A549 (cell line): ENCODE measurements at regions not wholly inside any gene's neighbourhood (a gene's known extent, or its start where the extent isn't known, plus 50 kb on each side); places are given as distances from the start of the nearest gene placed in this dataset.

Source experiments
- ATAC-seq, 2 experiments: fragments of 200-7000 bp in 1 of 2; fragments of >200 bp in 1 of 2; cut with Nextera tagmentation in 1 of 2; cut with Tn5 transposase in 1 of 2; 3 replicates each; pipeline versions ENCODE4 v1.8.0 to v1.9.1; 2018 to 2020; ENCODE audit warnings: mild to moderate bottlenecking in 1 of 2, moderate library complexity in 1 of 2
- CTCF ChIA-PET: fragments of 300-600 bp; sonication (Branson Sonifier 250); formaldehyde crosslinking; extraction: SDS; loops from one replicate; lab custom pipeline; 2021; ENCODE audit warnings: antibody characterized with exemption, inconsistent platforms; lab: Yijun Ruan, JAX
- POLR2A ChIA-PET: fragments of 350-600 bp; formaldehyde crosslinking; extraction: SDS; loops from one replicate; lab custom pipeline; 2021; ENCODE audit warnings: antibody characterized with exemption, inconsistent platforms; lab: Yijun Ruan, JAX
- DNase-seq, 2 experiments: peaks; one replicate each; pipeline versions ENCODE4 v3.0.0 to v3.0.0-alpha.2; 2011 to 2016; ENCODE audit warnings: low read depth in 1 of 2, low spot score in 1 of 2
- FAIRE-seq: peaks from 2 replicates; lab custom pipeline; 2011; peaks lifted over from hg19 to GRCh38; lab: Jason Lieb, UNC
- H3K27ac ChIP-seq, 2 experiments: fragments of >200 bp; sonication (Bioruptor Twin); formaldehyde crosslinking; 3 replicates each; pipeline ENCODE4 v1.5.1; 2016 to 2017
- H3K4me1 ChIP-seq: fragments of >200 bp; sonication (Bioruptor Twin); formaldehyde crosslinking; 3 replicates; pipeline ENCODE4 v1.6.1; 2016
- H3K4me2 ChIP-seq: fragments of >200 bp; sonication (Bioruptor Twin); formaldehyde crosslinking; 3 replicates; pipeline ENCODE4 v1.6.1; 2016
- H3K4me3 ChIP-seq: fragments of >200 bp; sonication (Bioruptor Twin); formaldehyde crosslinking; 3 replicates; pipeline ENCODE4 v1.5.1; 2016
- H3K9me3 ChIP-seq: fragments of >200 bp; sonication (Bioruptor Twin); formaldehyde crosslinking; 3 replicates; pipeline ENCODE4 v1.6.1; 2016
- CBX8 ChIP-seq: fragments of 200-600 bp; sonication (generic); IDR thresholded peaks from 2 replicates; pipeline ENCODE4 v1.6.1; 2016
- EHF ChIP-seq: fragments of 250-450 bp; sonication (Bioruptor Pico); IDR thresholded peaks from 2 replicates; pipeline ENCODE4 v1.5.0; 2020; ENCODE audit warnings: mild to moderate bottlenecking
- ESRRA ChIP-seq: fragments of 150-350 bp; IDR thresholded peaks from 2 replicates; pipeline ENCODE4 v1.6.1; 2014; ENCODE audit warnings: mild to moderate bottlenecking, low read length, borderline replicate concordance
- FOSB ChIP-seq: fragments of 250-450 bp; sonication (Bioruptor Pico); IDR thresholded peaks from 2 replicates; pipeline ENCODE4 v1.5.0; 2020; ENCODE audit warnings: mild to moderate bottlenecking, moderate library complexity
- FOSL2 ChIP-seq, 2 experiments: fragments of 450-650 bp in 1 of 2; fragments of >200 bp in 1 of 2; sonication (Bioruptor Twin) in 1 of 2; formaldehyde crosslinking; IDR thresholded peaks; 2 replicates each; pipeline versions ENCODE4 v1.5.0 to v1.6.1; 2016 to 2020; ENCODE audit warnings: mild to moderate bottlenecking in 1 of 2, moderate library complexity in 1 of 2
- HOXB13 ChIP-seq: fragments of 250-450 bp; sonication (Bioruptor Pico); IDR thresholded peaks from 2 replicates; pipeline ENCODE4 v1.5.0; 2020; ENCODE audit warnings: low read depth, mild to moderate bottlenecking, moderate library complexity
- JUNB ChIP-seq: fragments of >200 bp; sonication (Bioruptor Twin); formaldehyde crosslinking; IDR thresholded peaks from 2 replicates; pipeline ENCODE4 v1.6.1; 2016
- MAFK ChIP-seq: fragments of 450-650 bp; IDR thresholded peaks from 2 replicates; pipeline ENCODE4 v1.6.1; 2014; ENCODE audit not compliant: partially characterized antibody
- MYC ChIP-seq: IDR thresholded peaks from 2 replicates; pipeline ENCODE4 v1.6.1; 2012; ENCODE audit warnings: mild to moderate bottlenecking, inconsistent platforms, low read length, improper control_type of control experiment, borderline replicate concordance
- NR3C1 ChIP-seq: fragments of >200 bp; sonication (Bioruptor Twin); formaldehyde crosslinking; IDR thresholded peaks from 3 replicates; pipeline ENCODE4 v1.6.1; 2017
- POLR2A ChIP-seq: IDR thresholded peaks from 2 replicates; pipeline ENCODE4 v1.6.1; 2012; ENCODE audit warnings: mild to moderate bottlenecking, low read length
- RARB ChIP-seq: fragments of 250-450 bp; sonication (Bioruptor Pico); IDR thresholded peaks from 2 replicates; pipeline ENCODE4 v1.8.0; 2021; ENCODE audit warnings: mild to moderate bottlenecking, moderate library complexity
- RCOR1 ChIP-seq: fragments of 150-350 bp; IDR thresholded peaks from 2 replicates; pipeline ENCODE4 v1.6.1; 2014; ENCODE audit warnings: antibody characterized with exemption, low read length, low read depth
- REST ChIP-seq: fragments of 200-600 bp; sonication (generic); IDR thresholded peaks from 2 replicates; pipeline ENCODE4 v1.6.1; 2016; ENCODE audit warnings: antibody characterized with exemption, mild to moderate bottlenecking, moderate library complexity
- TP53 ChIP-seq: fragments of 250-450 bp; sonication (Bioruptor Pico); IDR thresholded peaks from 2 replicates; pipeline ENCODE4 v1.5.0; 2021; ENCODE audit warnings: mild to moderate bottlenecking, moderate library complexity
- ZC3H11A ChIP-seq: fragments of 450-650 bp; IDR thresholded peaks from 2 replicates; pipeline ENCODE4 v1.6.1; 2014; ENCODE audit warnings: antibody characterized with exemption, mild to moderate bottlenecking
- ZFP36 ChIP-seq: fragments of 450-650 bp; IDR thresholded peaks from 2 replicates; pipeline ENCODE4 v1.6.1; 2014; ENCODE audit warnings: borderline replicate concordance; ENCODE audit not compliant: partially characterized antibody
- ZNF302 ChIP-seq: fragments of 250-450 bp; sonication (Bioruptor Pico); IDR thresholded peaks from 2 replicates; pipeline ENCODE4 v1.9.0; 2021; ENCODE audit warnings: inconsistent platforms, mild to moderate bottlenecking, moderate library complexity
- WGBS: methylation state at CpG from one replicate; pipeline ENCODE4 v1.1.6; 2017; ENCODE audit errors: missing lambda C conversion rate; 5-methylcytosine and 5-hydroxymethylcytosine counted together
- TF ChIP-seq, protein P1 (sequence below): fragments of >200 bp; sonication (Bioruptor Twin); formaldehyde crosslinking; IDR thresholded peaks from 3 replicates; pipeline ENCODE4 v1.6.1; 2016
- TF ChIP-seq, protein P2 (sequence below): fragments of 250-450 bp; sonication (Bioruptor Pico); IDR thresholded peaks from 2 replicates; pipeline ENCODE4 v1.5.0; 2021; ENCODE audit warnings: mild to moderate bottlenecking, moderate library complexity, borderline replicate concordance
- TF ChIP-seq, protein P3 (sequence below): fragments of 450-650 bp; IDR thresholded peaks from 2 replicates; pipeline ENCODE4 v1.6.1; 2014; ENCODE audit warnings: antibody characterized with exemption
- TF ChIP-seq, protein P4 (sequence below): IDR thresholded peaks from 2 replicates; pipeline ENCODE4 v1.6.1; 2012; ENCODE audit warnings: low read depth, borderline replicate concordance
- TF ChIP-seq, protein P5 (sequence below): IDR thresholded peaks from 2 replicates; pipeline ENCODE4 v1.6.1; 2012
- TF ChIP-seq, protein P6 (sequence below): fragments of 250-450 bp; sonication (Bioruptor Pico); IDR thresholded peaks from 2 replicates; pipeline ENCODE4 v1.5.0; 2020; ENCODE audit warnings: low read depth, mild to moderate bottlenecking, moderate library complexity

GRCh38 chr18:40930211-40930882 lies 1024.7 kb upstream of the PIK3C3 start:
- H3K4me1 ChIP-seq: no peaks in the 10 kb centered on the region
- ATAC-seq (no peak), FAIRE-seq (no peak), DNase-seq (no peak)
- H3K27ac ChIP-seq: no peak overlapping the region
- ChIA-PET POLR2A (no interaction called here), CTCF (no interaction called here)
- no peak for TF ChIP-seq RCOR1
- no peaks in the 10 kb centered on the region for H3K9me3 ChIP-seq
- H3K4me2 ChIP-seq: no peak overlapping the region
- H3K4me3 ChIP-seq: no peak overlapping the region
- 20% methylated on average over 5 of the region's 5 CpGs for WGBS

- TF ChIP-seq RARB (CRISPR knock-in tag) (no peak), POLR2A (no peak), FOSB (CRISPR knock-in tag) (no peak), NR3C1 (no peak), JUNB (no peak), HOXB13 (no peak), FOSL2 (IDR thresholded peaks at IDR 0.05) (no peak), FOSL2 (CRISPR knock-in tag; IDR thresholded peaks at IDR 0.05) (no peak), CBX8 (no peak), ESRRA (no peak), EHF (CRISPR knock-in tag) (no peak)
- TF ChIP-seq, protein P1, sequence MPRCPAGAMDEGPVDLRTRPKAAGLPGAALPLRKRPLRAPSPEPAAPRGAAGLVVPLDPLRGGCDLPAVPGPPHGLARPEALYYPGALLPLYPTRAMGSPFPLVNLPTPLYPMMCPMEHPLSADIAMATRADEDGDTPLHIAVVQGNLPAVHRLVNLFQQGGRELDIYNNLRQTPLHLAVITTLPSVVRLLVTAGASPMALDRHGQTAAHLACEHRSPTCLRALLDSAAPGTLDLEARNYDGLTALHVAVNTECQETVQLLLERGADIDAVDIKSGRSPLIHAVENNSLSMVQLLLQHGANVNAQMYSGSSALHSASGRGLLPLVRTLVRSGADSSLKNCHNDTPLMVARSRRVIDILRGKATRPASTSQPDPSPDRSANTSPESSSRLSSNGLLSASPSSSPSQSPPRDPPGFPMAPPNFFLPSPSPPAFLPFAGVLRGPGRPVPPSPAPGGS: no peak
- TF ChIP-seq, protein P2, sequence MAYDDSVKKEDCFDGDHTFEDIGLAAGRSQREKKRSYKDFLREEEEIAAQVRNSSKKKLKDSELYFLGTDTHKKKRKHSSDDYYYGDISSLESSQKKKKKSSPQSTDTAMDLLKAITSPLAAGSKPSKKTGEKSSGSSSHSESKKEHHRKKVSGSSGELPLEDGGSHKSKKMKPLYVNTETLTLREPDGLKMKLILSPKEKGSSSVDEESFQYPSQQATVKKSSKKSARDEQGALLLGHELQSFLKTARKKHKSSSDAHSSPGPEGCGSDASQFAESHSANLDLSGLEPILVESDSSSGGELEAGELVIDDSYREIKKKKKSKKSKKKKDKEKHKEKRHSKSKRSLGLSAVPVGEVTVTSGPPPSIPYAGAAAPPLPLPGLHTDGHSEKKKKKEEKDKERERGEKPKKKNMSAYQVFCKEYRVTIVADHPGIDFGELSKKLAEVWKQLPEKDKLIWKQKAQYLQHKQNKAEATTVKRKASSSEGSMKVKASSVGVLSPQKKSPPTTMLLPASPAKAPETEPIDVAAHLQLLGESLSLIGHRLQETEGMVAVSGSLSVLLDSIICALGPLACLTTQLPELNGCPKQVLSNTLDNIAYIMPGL: no peak
- TF ChIP-seq, protein P3, sequence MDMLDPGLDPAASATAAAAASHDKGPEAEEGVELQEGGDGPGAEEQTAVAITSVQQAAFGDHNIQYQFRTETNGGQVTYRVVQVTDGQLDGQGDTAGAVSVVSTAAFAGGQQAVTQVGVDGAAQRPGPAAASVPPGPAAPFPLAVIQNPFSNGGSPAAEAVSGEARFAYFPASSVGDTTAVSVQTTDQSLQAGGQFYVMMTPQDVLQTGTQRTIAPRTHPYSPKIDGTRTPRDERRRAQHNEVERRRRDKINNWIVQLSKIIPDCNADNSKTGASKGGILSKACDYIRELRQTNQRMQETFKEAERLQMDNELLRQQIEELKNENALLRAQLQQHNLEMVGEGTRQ: no peak
- TF ChIP-seq, protein P4, sequence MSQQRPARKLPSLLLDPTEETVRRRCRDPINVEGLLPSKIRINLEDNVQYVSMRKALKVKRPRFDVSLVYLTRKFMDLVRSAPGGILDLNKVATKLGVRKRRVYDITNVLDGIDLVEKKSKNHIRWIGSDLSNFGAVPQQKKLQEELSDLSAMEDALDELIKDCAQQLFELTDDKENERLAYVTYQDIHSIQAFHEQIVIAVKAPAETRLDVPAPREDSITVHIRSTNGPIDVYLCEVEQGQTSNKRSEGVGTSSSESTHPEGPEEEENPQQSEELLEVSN: no peak
- TF ChIP-seq, all 56 proteins: peak for 0
- 39% methylated on average over 7 of the region's 7 CpGs for WGBS
- Histone ChIP-seq H3K4me1 (no peaks in the 10 kb centered on the region), H3K9me3 (no peaks in the 10 kb centered on the region), H3K27ac (no peak overlapping the region), H3K4me2 (no peak overlapping the region), H3K4me3 (no peak overlapping the region)
- POLR2A ChIA-PET: no interaction called here
- FAIRE-seq (no peak), DNase-seq (no peak), ATAC-seq (no peak)
- CTCF ChIA-PET: no interaction called here
These were observed 1025.6 kb upstream of the PIK3C3 start for GRCh38 chr18:40929399-40929798.

DNA sequence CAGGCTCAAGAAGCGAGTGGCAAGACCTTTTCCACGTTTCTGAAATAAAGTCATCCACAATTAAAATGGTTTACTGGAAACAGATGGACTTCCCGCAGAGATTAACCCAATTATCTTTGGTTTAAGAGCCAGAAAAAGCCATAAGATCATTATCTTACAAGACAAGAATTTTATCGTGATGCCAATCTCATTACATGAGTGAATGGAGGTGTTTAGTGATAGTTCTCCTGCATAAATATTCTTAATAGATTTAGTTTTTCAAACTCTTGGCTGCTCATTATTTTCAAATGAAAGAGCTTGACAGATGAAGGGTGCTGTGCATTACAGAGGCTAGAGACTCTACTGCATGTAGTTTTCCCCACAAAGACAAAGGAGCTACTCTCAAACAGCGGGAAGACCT lies 1028.4 kb upstream of the PIK3C3 start:
- Histone ChIP-seq H3K9me3 (no peaks in the 10 kb centered on the region), H3K4me2 (no peak overlapping the region), H3K27ac (no peak overlapping the region), H3K4me3 (no peak overlapping the region), H3K4me1 (no peaks in the 10 kb centered on the region)
- no peak for DNase-seq
- WGBS: 36% methylated on average over 5 of the region's 5 CpGs
- ATAC-seq: no peak
- ChIA-PET CTCF (interaction anchor here (0.7 kb wide), 1 partner anchor 500 kb away, joined by 4 read pairs; no protein-coding TSS in a partner anchor), POLR2A (no interaction called here)
- no peak for FAIRE-seq
- no peak for TF ChIP-seq TP53 (CRISPR knock-in tag)
- TF ChIP-seq, protein P5, sequence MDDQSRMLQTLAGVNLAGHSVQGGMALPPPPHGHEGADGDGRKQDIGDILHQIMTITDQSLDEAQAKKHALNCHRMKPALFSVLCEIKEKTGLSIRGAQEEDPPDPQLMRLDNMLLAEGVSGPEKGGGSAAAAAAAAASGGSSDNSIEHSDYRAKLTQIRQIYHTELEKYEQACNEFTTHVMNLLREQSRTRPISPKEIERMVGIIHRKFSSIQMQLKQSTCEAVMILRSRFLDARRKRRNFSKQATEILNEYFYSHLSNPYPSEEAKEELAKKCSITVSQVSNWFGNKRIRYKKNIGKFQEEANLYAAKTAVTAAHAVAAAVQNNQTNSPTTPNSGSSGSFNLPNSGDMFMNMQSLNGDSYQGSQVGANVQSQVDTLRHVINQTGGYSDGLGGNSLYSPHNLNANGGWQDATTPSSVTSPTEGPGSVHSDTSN: no peak
- TF ChIP-seq, protein P6, sequence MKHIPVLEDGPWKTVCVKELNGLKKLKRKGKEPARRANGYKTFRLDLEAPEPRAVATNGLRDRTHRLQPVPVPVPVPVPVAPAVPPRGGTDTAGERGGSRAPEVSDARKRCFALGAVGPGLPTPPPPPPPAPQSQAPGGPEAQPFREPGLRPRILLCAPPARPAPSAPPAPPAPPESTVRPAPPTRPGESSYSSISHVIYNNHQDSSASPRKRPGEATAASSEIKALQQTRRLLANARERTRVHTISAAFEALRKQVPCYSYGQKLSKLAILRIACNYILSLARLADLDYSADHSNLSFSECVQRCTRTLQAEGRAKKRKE (CRISPR knock-in tag): no peak
- no peak for TF ChIP-seq MYC
- TF ChIP-seq ZNF302 (CRISPR knock-in tag): no peak
- no peak for TF ChIP-seq ZC3H11A
- TF ChIP-seq MAFK: no peak
- TF ChIP-seq ZFP36: no peak
- no peak for TF ChIP-seq EHF (CRISPR knock-in tag)
- no peak for TF ChIP-seq REST
- TF ChIP-seq HOXB13: no peak
